ENCODE measurements at regions not wholly inside any gene's neighbourhood (a gene's known extent, or its start where the extent isn't known, plus 50 kb on each side); places are given as distances from the start of the nearest gene placed in this dataset.

DNA sequence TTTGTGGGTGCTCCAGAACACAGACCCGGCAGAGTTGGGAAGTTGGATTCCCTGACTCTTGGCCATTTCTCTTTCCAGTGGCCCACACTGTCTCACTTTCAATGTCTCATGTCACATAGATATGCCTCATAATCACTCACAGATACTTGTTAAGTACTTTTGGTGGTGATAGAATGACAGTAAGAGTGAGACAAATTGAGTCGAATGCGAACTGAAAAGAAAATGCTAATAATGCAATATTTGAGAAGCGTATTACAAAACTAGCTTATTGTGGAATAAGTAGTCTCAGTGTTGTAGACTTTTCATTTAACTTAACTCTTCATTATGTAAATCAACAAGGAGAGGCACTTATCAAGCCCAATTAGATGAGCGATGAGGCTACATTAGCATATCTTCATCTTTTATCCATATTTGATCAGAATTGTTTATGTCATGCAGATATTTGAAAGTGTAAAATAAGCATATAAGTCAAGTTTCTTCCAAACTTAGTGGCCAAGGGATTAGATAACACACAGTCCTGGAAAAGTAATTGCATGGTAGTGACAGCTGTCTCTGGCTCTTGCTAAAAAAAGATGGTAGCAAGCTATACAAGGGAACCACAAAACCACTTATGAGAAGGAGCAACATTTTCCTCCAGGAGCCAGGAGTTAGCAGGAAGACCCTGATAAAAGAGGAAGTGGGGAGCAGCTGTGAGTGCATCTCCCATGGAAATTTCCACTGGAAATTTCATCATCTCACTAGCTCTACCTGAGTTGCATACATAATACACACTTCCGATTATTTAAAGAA, 243.6 kb downstream of the ARRDC4 start:
- no peak for TF ChIP-seq SIN3A (IDR thresholded peaks at IDR 0.05; ENCODE audit: borderline replicate concordance, insufficient read depth, low read length)
- TF ChIP-seq POLR2AphosphoS5 (IDR thresholded peaks at IDR 0.05; ENCODE audit: low read depth, low read length) = no peak
- TF ChIP-seq TAF1 (IDR thresholded peaks at IDR 0.05; ENCODE audit: borderline replicate concordance, insufficient read depth, low read length) = no peak

All from PFSK-1 (cell line).